Loucy (cell line): ENCODE measurements at regions not wholly inside any gene's neighbourhood (a gene's known extent, or its start where the extent isn't known, plus 50 kb on each side); places are given as distances from the start of the nearest gene placed in this dataset.

ENCODE experiments used
- CTCF ChIP-seq: fragments of 200-600 bp; sonication (generic); conservative IDR thresholded peaks from 2 replicates; pipeline ENCODE4 v1.5.1; 2014; ENCODE audit warnings: mild to moderate bottlenecking, antibody characterized with exemption, low read length
- EZH2phosphoT487 ChIP-seq: fragments of 200-600 bp; IDR thresholded peaks from 2 replicates; pipeline ENCODE4 v1.6.1; 2018; ENCODE audit warnings: antibody characterized with exemption, mild to moderate bottlenecking, moderate library complexity, borderline replicate concordance

GRCh38 chrX:30967516-30967915, 78.5 kb upstream of the TAB3 start:
- TF ChIP-seq CTCF (no peak), EZH2phosphoT487 (no peak)
